Naive thymus-derived CD4-positive, alpha-beta T cell (primary cell): ENCODE measurements at regions not wholly inside any gene's neighbourhood (a gene's known extent, or its start where the extent isn't known, plus 50 kb on each side); places are given as distances from the start of the nearest gene placed in this dataset.

Experiments used
- ATAC-seq: fragments of 150-1000 bp; cut with Tn5 transposase; 2 replicates; pipeline ENCODE4 v1.10.0; 2021; ENCODE audit warnings: mild to moderate bottlenecking, moderate library complexity
- CTCF ChIA-PET: fragments of 350-600 bp; sonication (Branson Sonifier 250); formaldehyde crosslinking; loops from one replicate; lab custom pipeline; 2021; ENCODE audit warnings: antibody characterized with exemption; lab: Charles Lee
- POLR2A ChIA-PET: fragments of 350-600 bp; sonication (Branson Sonifier 250); formaldehyde crosslinking; loops from one replicate; lab custom pipeline; 2021; ENCODE audit warnings: antibody characterized with exemption, inconsistent platforms; lab: Charles Lee
- DNase-seq, 9 donors: peaks; one replicate each; pipeline versions ENCODE4 v3.0.0 to v3.0.0-alpha.2; 2020 to 2022; ENCODE audit warnings: mixed read lengths in 1 of 9
- H3K27ac ChIP-seq: one replicate; pipeline ENCODE4 v1.7.0; 2013; ENCODE audit warnings: mild to moderate bottlenecking, low read depth, low read length, moderate library complexity
- H3K27me3 ChIP-seq, 2 donors: one replicate each; pipeline ENCODE4 v1.7.0; 2013; ENCODE audit warnings: low read length in 2 of 2, mild to moderate bottlenecking in 2 of 2, moderate library complexity in 2 of 2; ENCODE audit not compliant: control insufficient read depth in 2 of 2, insufficient read depth in 2 of 2
- H3K36me3 ChIP-seq, 3 experiments: 1 replicate in 2 of 3; 2 replicates in 1 of 3; pipeline ENCODE4 v1.7.0; 2013; ENCODE audit warnings: low read length in 3 of 3, mild to moderate bottlenecking in 3 of 3, moderate library complexity in 1 of 3; ENCODE audit not compliant: insufficient read depth in 3 of 3, control insufficient read depth in 2 of 3
- H3K4me1 ChIP-seq, 2 donors: one replicate each; pipeline ENCODE4 v1.7.0; 2013; ENCODE audit warnings: low read length in 2 of 2, mild to moderate bottlenecking in 2 of 2, moderate library complexity in 1 of 2; ENCODE audit not compliant: control insufficient read depth in 2 of 2, insufficient read depth in 2 of 2
- H3K4me3 ChIP-seq: 2 replicates; pipeline ENCODE4 v1.7.0; 2013; ENCODE audit warnings: mild to moderate bottlenecking, low read length
- H3K9me3 ChIP-seq, 3 experiments: 1 replicate in 2 of 3; 2 replicates in 1 of 3; pipeline ENCODE4 v1.7.0; 2013; ENCODE audit warnings: low read length in 3 of 3; ENCODE audit not compliant: control insufficient read depth in 2 of 3
- H3K27ac Mint-ChIP-seq, 9 donors: one replicate each; pipeline ENCODE4 v1.8.0; 2020 to 2022; ENCODE audit warnings: mixed read lengths in 9 of 9, mild to moderate bottlenecking in 8 of 9, moderate library complexity in 5 of 9, inconsistent platforms in 2 of 9
- H3K27me3 Mint-ChIP-seq, 5 donors: one replicate each; pipeline ENCODE4 v1.8.0; 2021 to 2022; ENCODE audit warnings: mixed read lengths in 5 of 5, mild to moderate bottlenecking in 1 of 5
- H3K36me3 Mint-ChIP-seq, 5 donors: one replicate each; pipeline ENCODE4 v1.8.0; 2020 to 2022; ENCODE audit warnings: mixed read lengths in 5 of 5, mild to moderate bottlenecking in 3 of 5, inconsistent platforms in 1 of 5
- H3K4me1 Mint-ChIP-seq, 7 donors: one replicate each; pipeline ENCODE4 v1.8.0; 2020 to 2022; ENCODE audit warnings: mixed read lengths in 7 of 7, mild to moderate bottlenecking in 3 of 7, inconsistent platforms in 1 of 7
- H3K4me3 Mint-ChIP-seq, 10 donors: one replicate each; pipeline ENCODE4 v1.8.0; 2020 to 2022; ENCODE audit warnings: mild to moderate bottlenecking in 10 of 10, mixed read lengths in 10 of 10, moderate library complexity in 6 of 10, inconsistent platforms in 2 of 10
- H3K9me3 Mint-ChIP-seq, 11 donors: one replicate each; pipeline ENCODE4 v1.8.0; 2020 to 2022; ENCODE audit warnings: mixed read lengths in 11 of 11, mild to moderate bottlenecking in 4 of 11, inconsistent platforms in 1 of 11, moderate library complexity in 1 of 11
- intact Hi-C, 2 donors: fragments of 100-400 bp; cut with micrococcal nuclease; formaldehyde crosslinking; loops; one replicate each; pipeline ENCODE4 v1.15.1; 2023

DNA sequence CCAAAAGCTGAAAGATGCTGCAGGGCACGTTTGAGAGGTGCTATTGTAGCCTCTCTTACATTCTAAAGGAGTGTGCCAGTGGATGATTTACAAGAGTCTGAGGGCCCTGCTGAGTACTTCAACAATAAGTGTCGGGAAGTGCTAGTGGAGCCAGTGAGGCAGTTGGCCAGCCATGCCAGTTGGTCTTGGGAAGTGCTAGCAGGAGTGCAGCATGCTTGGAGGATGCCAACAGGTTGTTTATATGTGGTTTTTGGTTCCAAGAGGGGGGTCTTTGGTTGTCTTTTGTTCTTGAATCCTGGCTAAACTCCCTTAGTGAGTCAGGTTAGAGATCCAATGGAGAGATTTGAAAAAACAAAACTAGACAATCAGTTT, 335.3 kb downstream of the PABPC4L start:
- Mint-ChIP-seq H3K9me3 (peaks cover 0 to 18% (median 5%) of the 10 kb centered on the region in 11 donors), H3K27me3 (no peaks in the 10 kb centered on the region), H3K36me3 (no peaks in the 10 kb centered on the region), H3K4me3 (no peak overlapping the region), H3K4me1 (peaks cover 0 to 1% (median 0%) of the 10 kb centered on the region in 7 donors), H3K27ac (no peak overlapping the region)
- H3K9me3 ChIP-seq, result peaks cover 0 to 4% (median 0%) of the 10 kb centered on the region in 3 experiments
- no peak overlapping the region for H3K27ac ChIP-seq
- H3K27me3 ChIP-seq, result no peaks in the 10 kb centered on the region
- no peak for ATAC-seq
- ChIA-PET POLR2A (no interaction called here), CTCF (no interaction called here)
- intact Hi-C loops, result no loop called here
- no peak overlapping the region for H3K4me3 ChIP-seq
- H3K36me3 ChIP-seq, result no peaks in the 10 kb centered on the region
- no peak for DNase-seq
- no peaks in the 10 kb centered on the region for H3K4me1 ChIP-seq

DNA sequence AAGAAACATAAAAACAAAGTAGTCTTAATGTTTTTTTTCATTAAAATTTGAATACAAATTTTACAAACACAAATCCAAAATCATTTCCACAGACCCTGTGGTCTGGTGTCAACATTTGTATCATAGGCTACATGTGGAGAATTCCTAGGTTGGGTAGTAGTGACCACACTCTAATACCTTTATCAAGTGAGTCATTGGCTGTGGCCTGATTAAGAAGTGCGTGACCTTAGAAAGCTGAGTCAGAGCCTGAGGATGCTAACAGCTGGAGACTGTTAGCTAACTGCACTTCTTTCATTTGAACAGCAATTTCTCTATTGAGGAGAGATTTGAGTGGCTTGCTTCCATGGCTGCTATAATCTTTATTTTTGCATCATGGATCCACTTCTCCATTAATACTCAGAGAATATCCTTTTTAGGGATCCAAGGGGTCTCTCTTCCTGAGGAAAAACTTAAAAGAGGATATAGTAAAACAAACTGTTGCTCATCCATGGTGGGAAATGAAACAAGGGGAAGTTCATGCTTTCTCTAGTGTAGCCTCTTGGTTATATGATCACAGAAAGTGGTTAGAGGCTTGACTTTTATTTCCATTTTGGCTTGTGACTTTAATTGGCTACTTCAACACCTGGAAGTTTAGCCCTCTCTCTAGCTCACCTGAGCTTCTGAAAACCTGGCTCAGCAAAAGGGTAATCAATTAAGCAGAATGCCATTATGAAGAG, 335.8 kb downstream of the PABPC4L start:
- peaks cover 0 to 18% (median 5%) of the 10 kb centered on the region in 11 donors for H3K9me3 Mint-ChIP-seq
- H3K36me3 Mint-ChIP-seq, result no peaks in the 10 kb centered on the region
- ChIA-PET POLR2A (no interaction called here), CTCF (no interaction called here)
- no peaks in the 10 kb centered on the region for H3K36me3 ChIP-seq
- H3K27ac Mint-ChIP-seq, result no peak overlapping the region
- intact Hi-C loops, result no loop called here
- no peak overlapping the region for H3K27ac ChIP-seq
- peaks cover 0 to 4% (median 0%) of the 10 kb centered on the region in 3 experiments for H3K9me3 ChIP-seq
- no peaks in the 10 kb centered on the region for H3K4me1 ChIP-seq
- ATAC-seq (no peak), DNase-seq (no peak)
- H3K4me1 Mint-ChIP-seq, result peaks cover 0 to 1% (median 0%) of the 10 kb centered on the region in 7 donors
- no peaks in the 10 kb centered on the region for H3K27me3 Mint-ChIP-seq
- no peak overlapping the region for H3K4me3 ChIP-seq
- H3K4me3 Mint-ChIP-seq, result no peak overlapping the region
- H3K27me3 ChIP-seq, result no peaks in the 10 kb centered on the region

DNA sequence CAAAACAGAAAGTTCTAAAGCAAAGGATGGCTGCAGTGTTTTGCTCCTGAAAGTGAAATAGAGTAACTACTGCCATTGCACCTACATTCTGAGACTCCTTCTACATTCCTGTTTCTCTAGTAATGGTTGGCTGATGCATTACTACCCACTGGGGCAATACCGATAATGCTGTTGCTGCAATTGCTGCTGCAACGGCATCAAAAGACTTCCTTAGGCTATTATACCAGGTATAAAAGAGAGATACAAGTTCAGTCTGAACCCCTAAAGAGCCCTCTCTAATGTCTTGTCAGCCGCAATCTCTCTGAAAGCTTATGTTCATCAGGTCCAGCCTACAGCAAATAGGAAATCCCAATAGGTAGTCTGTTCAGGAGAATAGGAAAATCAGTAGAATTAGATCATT, 338.4 kb downstream of the PABPC4L start:
- POLR2A ChIA-PET, result no interaction called here
- DNase-seq (no peak), ATAC-seq (no peak)
- CTCF ChIA-PET, result no interaction called here
- no peaks in the 10 kb centered on the region for H3K36me3 ChIP-seq
- Mint-ChIP-seq H3K27me3 (no peaks in the 10 kb centered on the region), H3K9me3 (peaks cover 0 to 6% (median 1%) of the 10 kb centered on the region in 11 donors), H3K27ac (no peak overlapping the region), H3K4me1 (no peaks in the 10 kb centered on the region), H3K36me3 (no peaks in the 10 kb centered on the region), H3K4me3 (no peak overlapping the region)
- H3K4me1 ChIP-seq, result no peaks in the 10 kb centered on the region
- H3K4me3 ChIP-seq, result no peak overlapping the region
- intact Hi-C loops, result no loop called here
- no peaks in the 10 kb centered on the region for H3K27me3 ChIP-seq
- H3K27ac ChIP-seq, result no peak overlapping the region
- no peaks in the 10 kb centered on the region for H3K9me3 ChIP-seq

DNA sequence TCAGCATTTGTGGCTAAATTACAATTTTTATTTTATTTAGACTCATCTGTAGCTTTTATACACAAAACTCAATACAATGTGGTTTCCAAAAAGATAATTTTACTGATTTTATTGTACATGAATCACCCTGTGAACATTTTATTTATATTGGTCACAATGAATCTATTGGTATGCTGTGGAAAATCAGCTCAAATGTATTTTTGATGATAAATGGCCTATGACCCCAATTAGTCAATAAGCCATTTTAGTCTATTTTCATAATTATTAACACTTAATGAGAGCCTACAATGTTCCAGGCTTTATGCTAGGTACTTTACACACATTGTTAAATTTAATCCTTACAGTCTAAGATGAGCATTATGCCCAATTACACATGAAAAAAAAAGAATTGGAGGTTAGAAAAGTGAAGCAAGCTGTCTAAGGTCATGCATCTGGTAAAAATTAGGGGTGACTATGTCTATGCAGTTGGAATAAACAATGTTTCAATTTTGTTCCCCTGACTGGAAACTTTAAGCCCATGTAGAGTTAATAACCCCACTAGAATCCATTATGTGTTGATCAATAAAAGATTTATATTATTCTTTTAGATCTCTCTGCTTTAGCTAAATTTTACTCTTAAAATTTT, 344.7 kb downstream of the PABPC4L start:
- no peak for DNase-seq
- Histone ChIP-seq H3K4me3 (no peak overlapping the region), H3K27ac (no peak overlapping the region), H3K36me3 (no peaks in the 10 kb centered on the region), H3K4me1 (no peaks in the 10 kb centered on the region), H3K27me3 (no peaks in the 10 kb centered on the region), H3K9me3 (no peaks in the 10 kb centered on the region)
- intact Hi-C loops, result no loop called here
- ChIA-PET POLR2A (no interaction called here), CTCF (no interaction called here)
- Mint-ChIP-seq H3K36me3 (no peaks in the 10 kb centered on the region), H3K27me3 (no peaks in the 10 kb centered on the region), H3K4me1 (no peaks in the 10 kb centered on the region), H3K4me3 (no peak overlapping the region), H3K27ac (no peak overlapping the region), H3K9me3 (peaks cover 0 to 5% (median 0%) of the 10 kb centered on the region in 11 donors)
- ATAC-seq, result no peak

DNA sequence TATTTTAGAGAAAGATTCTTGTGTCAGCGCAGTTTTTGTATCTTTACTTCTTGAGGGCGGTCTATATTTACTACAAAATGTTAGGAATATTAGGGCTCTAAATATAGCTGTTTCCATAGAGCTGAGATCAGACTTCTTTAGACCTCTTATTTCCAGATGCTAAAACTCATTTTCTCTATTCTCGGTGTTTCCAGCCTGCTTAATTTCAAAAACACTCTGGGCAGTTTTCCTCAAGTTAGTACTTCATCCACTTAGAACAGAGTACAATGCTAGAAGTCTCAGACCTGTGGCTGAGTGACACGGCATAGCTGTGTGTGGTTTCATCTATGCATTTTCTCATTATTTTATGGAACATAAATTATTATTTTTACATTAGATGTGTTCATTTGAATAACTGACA, 346.6 kb downstream of the PABPC4L start:
- Mint-ChIP-seq H3K9me3 (peaks cover 0 to 11% (median 0%) of the 10 kb centered on the region in 11 donors), H3K27me3 (no peaks in the 10 kb centered on the region), H3K4me1 (no peaks in the 10 kb centered on the region), H3K36me3 (no peaks in the 10 kb centered on the region), H3K4me3 (no peak overlapping the region), H3K27ac (no peak overlapping the region)
- ChIA-PET POLR2A (no interaction called here), CTCF (no interaction called here)
- Histone ChIP-seq H3K36me3 (no peaks in the 10 kb centered on the region), H3K4me3 (no peak overlapping the region), H3K4me1 (no peaks in the 10 kb centered on the region), H3K27ac (no peak overlapping the region), H3K9me3 (no peaks in the 10 kb centered on the region), H3K27me3 (no peaks in the 10 kb centered on the region)
- DNase-seq (no peak), ATAC-seq (no peak)
- intact Hi-C loops, result no loop called here

DNA sequence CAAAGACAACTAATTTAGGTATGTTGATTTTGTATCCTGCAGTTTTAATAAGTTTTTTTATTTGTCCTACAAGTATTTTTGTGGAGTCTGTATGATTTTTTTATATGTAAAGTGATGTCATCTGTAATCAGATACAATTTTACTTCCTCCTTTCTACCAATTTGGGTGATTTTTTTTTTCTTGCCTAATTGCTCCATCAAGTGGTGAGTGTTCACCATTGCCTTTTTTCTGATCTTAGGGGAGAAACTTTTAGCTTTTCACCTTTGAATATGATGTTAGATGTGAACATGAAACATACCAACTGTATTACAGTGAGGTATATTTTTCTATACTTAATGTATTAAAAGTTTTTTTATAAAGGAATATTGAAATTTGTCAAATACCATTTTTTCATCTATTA, 362.3 kb downstream of the PABPC4L start:
- no peaks in the 10 kb centered on the region for H3K4me1 Mint-ChIP-seq
- H3K36me3 ChIP-seq, result no peaks in the 10 kb centered on the region
- CTCF ChIA-PET, result no interaction called here
- H3K9me3 Mint-ChIP-seq, result peaks cover 2 to 37% (median 18%) of the 10 kb centered on the region in 11 donors
- no peak overlapping the region for H3K4me3 Mint-ChIP-seq
- intact Hi-C loops, result no loop called here
- no peaks in the 10 kb centered on the region for H3K27me3 ChIP-seq
- DNase-seq (no peak), ATAC-seq (no peak)
- no peaks in the 10 kb centered on the region for H3K9me3 ChIP-seq
- no peak overlapping the region for H3K27ac ChIP-seq
- no peaks in the 10 kb centered on the region for H3K27me3 Mint-ChIP-seq
- no peaks in the 10 kb centered on the region for H3K4me1 ChIP-seq
- POLR2A ChIA-PET, result no interaction called here
- no peak overlapping the region for H3K4me3 ChIP-seq
- H3K27ac Mint-ChIP-seq, result no peak overlapping the region
- peaks cover 0 to 7% (median 0%) of the 10 kb centered on the region in 5 donors for H3K36me3 Mint-ChIP-seq

DNA sequence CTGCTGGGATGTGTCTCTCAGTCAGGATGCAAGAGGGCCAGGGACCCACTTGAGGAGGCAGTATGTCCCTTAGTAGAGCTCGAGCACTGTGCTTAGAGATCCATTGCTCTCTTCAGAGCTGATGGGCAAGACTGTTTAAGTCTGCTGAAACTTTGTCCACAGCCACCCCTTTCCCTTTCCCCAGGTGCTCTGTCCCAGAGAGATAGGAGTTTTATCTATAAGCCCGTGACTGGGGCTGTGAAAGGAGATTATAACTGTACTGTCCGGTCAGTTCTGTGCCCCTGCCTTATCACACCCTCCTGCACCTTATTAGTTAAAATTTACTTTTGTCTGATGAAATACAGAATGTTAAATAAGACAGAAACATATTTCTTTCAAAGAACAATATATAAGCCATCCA, 378.4 kb downstream of the PABPC4L start:
- no peaks in the 10 kb centered on the region for H3K4me1 Mint-ChIP-seq
- peaks cover 1 to 25% (median 8%) of the 10 kb centered on the region in 11 donors for H3K9me3 Mint-ChIP-seq
- H3K4me3 ChIP-seq, result no peak overlapping the region
- no peak overlapping the region for H3K27ac Mint-ChIP-seq
- intact Hi-C loops, result no loop called here
- DNase-seq, result no peak
- H3K36me3 Mint-ChIP-seq, result peaks cover 0 to 3% (median 0%) of the 10 kb centered on the region in 5 donors
- H3K4me3 Mint-ChIP-seq, result no peak overlapping the region
- POLR2A ChIA-PET, result no interaction called here
- no peaks in the 10 kb centered on the region for H3K4me1 ChIP-seq
- CTCF ChIA-PET, result no interaction called here
- H3K27me3 Mint-ChIP-seq, result no peaks in the 10 kb centered on the region
- H3K9me3 ChIP-seq, result no peaks in the 10 kb centered on the region
- no peaks in the 10 kb centered on the region for H3K36me3 ChIP-seq
- no peak for ATAC-seq
- H3K27ac ChIP-seq, result no peak overlapping the region
- no peaks in the 10 kb centered on the region for H3K27me3 ChIP-seq
